Loucy (cell line): ENCODE measurements at regions not wholly inside any gene's neighbourhood (a gene's known extent, or its start where the extent isn't known, plus 50 kb on each side); places are given as distances from the start of the nearest gene placed in this dataset.

Experiments used
- H2AFZ ChIP-seq: fragments of 200-600 bp; sonication (generic); 2 replicates; pipeline ENCODE4 v1.6.0; 2016; ENCODE audit warnings: antibody characterized with exemption, mild to moderate bottlenecking, low read length, moderate library complexity
- H3F3A ChIP-seq: fragments of 200-600 bp; 2 replicates; pipeline ENCODE4 v1.6.0; 2016; ENCODE audit warnings: antibody characterized with exemption, low read depth, mild to moderate bottlenecking
- H3K27me3 ChIP-seq: fragments of 200-600 bp; sonication (generic); 2 replicates; pipeline ENCODE4 v1.6.1; 2014; ENCODE audit warnings: low read length, mild to moderate bottlenecking; ENCODE audit not compliant: insufficient read depth, poor library complexity, severe bottlenecking
- H3K36me3 ChIP-seq: fragments of 200-600 bp; sonication (generic); 2 replicates; pipeline ENCODE4 v1.6.1; 2016; ENCODE audit warnings: low read length; ENCODE audit not compliant: insufficient read depth
- H3K4me1 ChIP-seq: fragments of 200-600 bp; sonication (generic); 2 replicates; pipeline ENCODE4 v1.5.1; 2014; ENCODE audit warnings: low read length, mild to moderate bottlenecking; ENCODE audit not compliant: insufficient read depth, poor library complexity, severe bottlenecking
- H3K4me2 ChIP-seq: fragments of 200-600 bp; sonication (generic); 2 replicates; pipeline ENCODE4 v1.6.0; 2014; ENCODE audit warnings: antibody characterized with exemption, low read length, low read depth, mild to moderate bottlenecking; ENCODE audit not compliant: poor library complexity, severe bottlenecking
- H3K4me3 ChIP-seq: fragments of 200-600 bp; sonication (generic); 2 replicates; pipeline ENCODE4 v1.5.1; 2014; ENCODE audit warnings: low read length, mild to moderate bottlenecking, mixed read lengths; ENCODE audit not compliant: poor library complexity, severe bottlenecking
- H3K79me2 ChIP-seq: fragments of 200-600 bp; sonication (generic); 2 replicates; pipeline ENCODE4 v1.6.1; 2014; ENCODE audit warnings: low read length; ENCODE audit not compliant: insufficient read depth
- H3K9ac ChIP-seq: fragments of 200-600 bp; sonication (generic); 2 replicates; pipeline ENCODE4 v1.6.0; 2014; ENCODE audit warnings: mild to moderate bottlenecking, low read depth, low read length, moderate library complexity; ENCODE audit not compliant: poor library complexity, severe bottlenecking
- H3K9me2 ChIP-seq: fragments of 200-600 bp; sonication (generic); replicated peaks from 2 replicates; pipeline ENCODE4 v1.6.1; 2016; ENCODE audit warnings: low read depth, low read length, mixed read lengths
- H3K9me3 ChIP-seq: fragments of 200-600 bp; sonication (generic); 2 replicates; pipeline ENCODE4 v1.6.1; 2014; ENCODE audit warnings: mild to moderate bottlenecking, antibody characterized with exemption, low read length, low read depth; ENCODE audit not compliant: insufficient read depth
- H4K20me1 ChIP-seq: fragments of 200-600 bp; sonication (generic); 2 replicates; pipeline ENCODE4 v1.6.0; 2014; ENCODE audit warnings: antibody characterized with exemption, low read length, mild to moderate bottlenecking; ENCODE audit not compliant: insufficient read depth, poor library complexity, severe bottlenecking
- EZH2phosphoT487 ChIP-seq: fragments of 200-600 bp; IDR thresholded peaks from 2 replicates; pipeline ENCODE4 v1.6.1; 2018; ENCODE audit warnings: antibody characterized with exemption, mild to moderate bottlenecking, moderate library complexity, borderline replicate concordance
- TF ChIP-seq, protein P1 (sequence below): fragments of 200-600 bp; sonication (generic); conservative IDR thresholded peaks from 2 replicates; pipeline ENCODE4 v1.5.1; 2014; ENCODE audit warnings: mild to moderate bottlenecking, antibody characterized with exemption, low read length

DNA sequence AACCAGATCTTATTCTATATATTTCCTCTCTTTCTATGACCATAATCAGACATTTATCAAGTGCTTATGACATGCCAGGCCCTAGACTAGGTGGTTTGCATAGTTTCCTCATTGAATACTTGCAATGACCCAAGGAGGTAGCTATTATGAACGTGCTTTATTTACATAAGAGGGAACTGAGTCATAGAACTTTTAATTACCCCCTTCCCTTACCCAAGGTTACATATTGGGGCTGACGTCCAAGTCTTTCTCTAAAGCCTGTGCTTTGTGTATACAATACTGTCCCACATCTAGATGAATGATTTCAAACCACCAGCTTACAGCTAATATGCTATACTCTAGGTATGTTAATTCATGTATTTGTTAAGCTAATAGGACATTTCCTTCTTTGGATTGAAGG is 91.9 kb upstream of the NPY start:
- H3K4me1 ChIP-seq = no peaks in the 10 kb centered on the region
- no peak overlapping the region for H3K9ac ChIP-seq
- H3F3A ChIP-seq = no peaks in the 10 kb centered on the region

DNA sequence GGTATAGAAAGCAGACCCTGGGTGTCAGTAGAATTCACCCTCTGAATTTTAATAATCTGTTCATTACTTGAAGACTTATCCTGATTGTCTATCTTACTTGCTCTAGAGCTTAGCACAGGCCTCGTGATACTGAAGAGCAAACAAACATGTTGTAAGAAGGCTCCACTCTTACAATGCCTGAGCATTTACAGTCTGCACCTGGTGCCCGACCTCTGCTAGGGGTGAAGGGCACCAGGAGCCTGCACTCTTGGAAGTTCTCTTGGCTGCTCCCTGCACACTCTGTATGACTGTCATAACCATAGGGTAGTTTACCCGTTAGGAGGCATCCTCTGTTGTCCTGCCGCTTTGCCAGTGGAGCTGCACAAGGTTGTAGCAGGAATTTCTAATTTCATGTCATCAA is 91.3 kb upstream of the NPY start:
- H3K9ac ChIP-seq = no peak overlapping the region
- no peaks in the 10 kb centered on the region for H3K79me2 ChIP-seq
- H3K4me2 ChIP-seq = no peak overlapping the region
- no peaks in the 10 kb centered on the region for H3K9me3 ChIP-seq
- no peaks in the 10 kb centered on the region for H3F3A ChIP-seq
- H3K9me2 ChIP-seq = no peaks in the 10 kb centered on the region
- no peak overlapping the region for H3K4me3 ChIP-seq
- H4K20me1 ChIP-seq = no peaks in the 10 kb centered on the region
- no peaks in the 10 kb centered on the region for H3K36me3 ChIP-seq
- TF ChIP-seq, protein P1, sequence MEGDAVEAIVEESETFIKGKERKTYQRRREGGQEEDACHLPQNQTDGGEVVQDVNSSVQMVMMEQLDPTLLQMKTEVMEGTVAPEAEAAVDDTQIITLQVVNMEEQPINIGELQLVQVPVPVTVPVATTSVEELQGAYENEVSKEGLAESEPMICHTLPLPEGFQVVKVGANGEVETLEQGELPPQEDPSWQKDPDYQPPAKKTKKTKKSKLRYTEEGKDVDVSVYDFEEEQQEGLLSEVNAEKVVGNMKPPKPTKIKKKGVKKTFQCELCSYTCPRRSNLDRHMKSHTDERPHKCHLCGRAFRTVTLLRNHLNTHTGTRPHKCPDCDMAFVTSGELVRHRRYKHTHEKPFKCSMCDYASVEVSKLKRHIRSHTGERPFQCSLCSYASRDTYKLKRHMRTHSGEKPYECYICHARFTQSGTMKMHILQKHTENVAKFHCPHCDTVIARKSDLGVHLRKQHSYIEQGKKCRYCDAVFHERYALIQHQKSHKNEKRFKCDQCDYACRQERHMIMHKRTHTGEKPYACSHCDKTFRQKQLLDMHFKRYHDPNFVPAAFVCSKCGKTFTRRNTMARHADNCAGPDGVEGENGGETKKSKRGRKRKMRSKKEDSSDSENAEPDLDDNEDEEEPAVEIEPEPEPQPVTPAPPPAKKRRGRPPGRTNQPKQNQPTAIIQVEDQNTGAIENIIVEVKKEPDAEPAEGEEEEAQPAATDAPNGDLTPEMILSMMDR = no peak
- no peak for TF ChIP-seq EZH2phosphoT487
- no peaks in the 10 kb centered on the region for H3K27me3 ChIP-seq
- H2AFZ ChIP-seq = no peak overlapping the region
- H3K4me1 ChIP-seq = no peaks in the 10 kb centered on the region

More for the DNA sequence above, 91.9 kb upstream of the NPY start:
- no peak overlapping the region for H3K4me2 ChIP-seq
- no peaks in the 10 kb centered on the region for H3K9me3 ChIP-seq
- no peak overlapping the region for H3K4me3 ChIP-seq
- no peaks in the 10 kb centered on the region for H3K9me2 ChIP-seq
- H2AFZ ChIP-seq = no peak overlapping the region
- H4K20me1 ChIP-seq = no peaks in the 10 kb centered on the region
- H3K27me3 ChIP-seq = no peaks in the 10 kb centered on the region
- no peak for TF ChIP-seq EZH2phosphoT487
- TF ChIP-seq, protein P1 = no peak
- no peaks in the 10 kb centered on the region for H3K36me3 ChIP-seq
- H3K79me2 ChIP-seq = no peaks in the 10 kb centered on the region

DNA sequence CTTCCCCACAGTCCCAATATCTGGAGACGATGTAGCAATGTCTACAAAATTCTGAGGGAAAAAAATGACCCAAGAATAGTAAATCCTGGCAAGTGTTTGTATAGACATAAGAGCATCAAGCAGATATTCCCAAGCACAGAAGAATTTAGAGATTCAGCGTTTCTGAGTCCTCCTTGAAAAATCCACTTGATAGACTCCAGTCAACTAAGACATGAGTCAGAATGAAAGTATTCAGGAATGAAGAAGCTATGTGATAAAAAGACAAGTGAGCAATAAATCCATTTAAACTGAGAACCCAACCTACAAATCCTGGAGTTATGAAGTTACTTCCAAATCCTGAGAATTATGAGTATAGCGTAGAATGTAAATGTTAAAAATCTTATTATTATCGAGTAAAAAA is 86.1 kb upstream of the NPY start:
- no peaks in the 10 kb centered on the region for H3K36me3 ChIP-seq
- no peak overlapping the region for H3K4me3 ChIP-seq
- H3K79me2 ChIP-seq = no peaks in the 10 kb centered on the region
- no peaks in the 10 kb centered on the region for H3K9me3 ChIP-seq
- no peak overlapping the region for H2AFZ ChIP-seq
- H3K27me3 ChIP-seq = no peaks in the 10 kb centered on the region
- peaks cover 19% of the 10 kb centered on the region for H3K4me1 ChIP-seq
- H4K20me1 ChIP-seq = no peaks in the 10 kb centered on the region
- H3K9ac ChIP-seq = no peak overlapping the region
- H3K4me2 ChIP-seq = no peak overlapping the region
- H3F3A ChIP-seq = no peaks in the 10 kb centered on the region
- no peaks in the 10 kb centered on the region for H3K9me2 ChIP-seq
- no peak for TF ChIP-seq EZH2phosphoT487
- TF ChIP-seq, protein P1 = no peak
